ENCODE measurements at regions not wholly inside any gene's neighbourhood (a gene's known extent, or its start where the extent isn't known, plus 50 kb on each side); places are given as distances from the start of the nearest gene placed in this dataset.

- no peak overlapping the region for H3K27ac ChIP-seq
- TF ChIP-seq CTCF (conservative IDR thresholded peaks at IDR 0.05) = no peak
- no peak for TF ChIP-seq ZFX (IDR thresholded peaks at IDR 0.05)
These were observed 272.3 kb upstream of the ROBO1 start for GRCh38 chr3:80040067-80040466.

- no peak for TF ChIP-seq CTCF (conservative IDR thresholded peaks at IDR 0.05)
- no peak for TF ChIP-seq ZFX (IDR thresholded peaks at IDR 0.05)
- no peak overlapping the region for H3K27ac ChIP-seq
These were observed 268.4 kb upstream of the ROBO1 start for GRCh38 chr3:80036176-80036575.

GRCh38 chr3:80035021-80035420 lies 267.2 kb upstream of the ROBO1 start:
- H3K27ac ChIP-seq = no peak overlapping the region
- TF ChIP-seq CTCF (conservative IDR thresholded peaks at IDR 0.05) (no peak), ZFX (IDR thresholded peaks at IDR 0.05) (no peak)

- no peak overlapping the region for H3K27ac ChIP-seq
- TF ChIP-seq ZFX (IDR thresholded peaks at IDR 0.05) (no peak), CTCF (conservative IDR thresholded peaks at IDR 0.05) (no peak)
These were observed 255.2 kb upstream of the ROBO1 start for GRCh38 chr3:80023010-80023409.

- TF ChIP-seq CTCF (conservative IDR thresholded peaks at IDR 0.05) (no peak), ZFX (IDR thresholded peaks at IDR 0.05) (no peak)
- no peak overlapping the region for H3K27ac ChIP-seq
These were observed 250.6 kb upstream of the ROBO1 start for GRCh38 chr3:80018375-80018774.

GRCh38 chr3:80017369-80017768 lies 249.6 kb upstream of the ROBO1 start:
- TF ChIP-seq CTCF (conservative IDR thresholded peaks at IDR 0.05) (no peak), ZFX (IDR thresholded peaks at IDR 0.05) (no peak)
- H3K27ac ChIP-seq = no peak overlapping the region

GRCh38 chr3:80014576-80014975 lies 246.8 kb upstream of the ROBO1 start:
- TF ChIP-seq CTCF (conservative IDR thresholded peaks at IDR 0.05) = no peak
- TF ChIP-seq ZFX (IDR thresholded peaks at IDR 0.05) = no peak
- no peak overlapping the region for H3K27ac ChIP-seq
